ENCODE measurements at regions not wholly inside any gene's neighbourhood (a gene's known extent, or its start where the extent isn't known, plus 50 kb on each side); places are given as distances from the start of the nearest gene placed in this dataset.

GRCh38 chr4:116906758-116907157 lies 178.6 kb downstream of the TRAM1L1 start:
- no peaks in the 10 kb centered on the region for H3K4me1 ChIP-seq
- intact Hi-C loops (cut with DNase I; ENCODE audit: low total_unique reads), result no loop called here
- H3K9me3 ChIP-seq, result no peaks in the 10 kb centered on the region
- WGBS, 2 donors, result 72 to 84% methylated on average over 2 of the region's 2 CpGs
- H3K27me3 ChIP-seq, result no peaks in the 10 kb centered on the region
- no peak for TF ChIP-seq CTCF (IDR thresholded peaks at IDR 0.05)
- TF ChIP-seq POLR2A (IDR thresholded peaks at IDR 0.05), result no peak
- no peak overlapping the region for H3K4me3 ChIP-seq
- no peak overlapping the region for H3K27ac ChIP-seq
- H3K36me3 ChIP-seq (ENCODE audit: low read depth, missing control alignments), result no peaks in the 10 kb centered on the region
- DNase-seq, result no peak

- 67 to 88% methylated on average over 1 of the region's 1 CpG for WGBS, 2 donors
Measured at GRCh38 chr4:116899561-116899960, 185.8 kb downstream of the TRAM1L1 start.

GRCh38 chr4:116885579-116885978 lies 199.8 kb downstream of the TRAM1L1 start:
- Histone ChIP-seq H3K27me3 (no peaks in the 10 kb centered on the region), H3K4me1 (no peaks in the 10 kb centered on the region), H3K27ac (no peak overlapping the region), H3K36me3 (ENCODE audit: low read depth, missing control alignments) (no peaks in the 10 kb centered on the region), H3K4me3 (no peak overlapping the region), H3K9me3 (no peaks in the 10 kb centered on the region)
- no peak for DNase-seq
- intact Hi-C loops (cut with DNase I; ENCODE audit: low total_unique reads), result no loop called here
- TF ChIP-seq POLR2A (IDR thresholded peaks at IDR 0.05) (no peak), CTCF (IDR thresholded peaks at IDR 0.05) (no peak)

More at GRCh38 chr4:116899561-116899960, 185.8 kb downstream of the TRAM1L1 start:
- Histone ChIP-seq H3K9me3 (no peaks in the 10 kb centered on the region), H3K27me3 (no peaks in the 10 kb centered on the region), H3K4me1 (no peaks in the 10 kb centered on the region), H3K36me3 (ENCODE audit: low read depth, missing control alignments) (no peaks in the 10 kb centered on the region), H3K4me3 (no peak overlapping the region), H3K27ac (no peak overlapping the region)
- intact Hi-C loops (cut with DNase I; ENCODE audit: low total_unique reads), result no loop called here
- TF ChIP-seq POLR2A (IDR thresholded peaks at IDR 0.05) (no peak), CTCF (IDR thresholded peaks at IDR 0.05) (no peak)
- no peak for DNase-seq

- Histone ChIP-seq H3K4me1 (no peaks in the 10 kb centered on the region), H3K9me3 (no peaks in the 10 kb centered on the region), H3K27ac (no peak overlapping the region), H3K36me3 (ENCODE audit: low read depth, missing control alignments) (no peaks in the 10 kb centered on the region), H3K27me3 (no peaks in the 10 kb centered on the region), H3K4me3 (no peak overlapping the region)
- intact Hi-C loops (cut with DNase I; ENCODE audit: low total_unique reads), result no loop called here
- TF ChIP-seq CTCF (IDR thresholded peaks at IDR 0.05) (no peak), POLR2A (IDR thresholded peaks at IDR 0.05) (no peak)
- no peak for DNase-seq
- 77 to 86% methylated on average over 3 of the region's 3 CpGs for WGBS, 2 donors
Measured at GRCh38 chr4:116882503-116882902, 202.9 kb downstream of the TRAM1L1 start.

- Histone ChIP-seq H3K4me1 (no peaks in the 10 kb centered on the region), H3K4me3 (no peak overlapping the region), H3K27me3 (no peaks in the 10 kb centered on the region), H3K36me3 (ENCODE audit: low read depth, missing control alignments) (no peaks in the 10 kb centered on the region), H3K9me3 (no peaks in the 10 kb centered on the region), H3K27ac (no peak overlapping the region)
- DNase-seq, result no peak
- intact Hi-C loops (cut with DNase I; ENCODE audit: low total_unique reads), result no loop called here
- no peak for TF ChIP-seq CTCF (IDR thresholded peaks at IDR 0.05)
- no peak for TF ChIP-seq POLR2A (IDR thresholded peaks at IDR 0.05)
- WGBS, 2 donors, result 29 to 32% methylated on average over 1 of the region's 1 CpG
Measured at GRCh38 chr4:116881077-116881476, 204.3 kb downstream of the TRAM1L1 start.
